GM12878 (cell line): ENCODE measurements at regions not wholly inside any gene's neighbourhood (a gene's known extent, or its start where the extent isn't known, plus 50 kb on each side); places are given as distances from the start of the nearest gene placed in this dataset.
"Not testable (repeated sequence)": the region's sequence is repeated elsewhere in the genome, so short reads cannot be mapped to it uniquely, and the experiment has no call there.

ENCODE experiments used
- ATAC-seq: fragments of 200-7000 bp; cut with Tn5 transposase; 3 replicates; pipeline ENCODE4 v1.9.1; 2020; ENCODE audit warnings: mild to moderate bottlenecking, moderate library complexity
- BruUV-seq: library from RNA; stranded (reverse); fragments of 400-500 nt; replicated peaks from 2 replicates; lab custom pipeline; 2021; lab: Mats Ljungman, UMichigan
- CTCF ChIA-PET: fragments of 300-600 bp; sonication (Branson Sonifier 250); formaldehyde crosslinking; extraction: SDS; loops from one replicate; lab custom pipeline; 2021; ENCODE audit warnings: inconsistent platforms; lab: Yijun Ruan, JAX
- POLR2A ChIA-PET: fragments of 350-600 bp; formaldehyde crosslinking; extraction: SDS; loops from one replicate; lab custom pipeline; 2021; ENCODE audit warnings: inconsistent platforms; lab: Charles Lee
- RAD21 ChIA-PET: fragments of 300-600 bp; sonication (Branson Sonifier 250); formaldehyde crosslinking; loops from one replicate; lab custom pipeline; 2023; ENCODE audit warnings: antibody characterized with exemption; ENCODE audit not compliant: unreplicated experiment; lab: Charles Lee
- SMC1A ChIA-PET: fragments of 300-600 bp; sonication (Branson Sonifier 250); formaldehyde crosslinking; loops from one replicate; lab custom pipeline; 2023; ENCODE audit not compliant: unreplicated experiment, uncharacterized antibody; lab: Charles Lee
- DNase-seq: peaks from one replicate; pipeline ENCODE4 v3.0.0-alpha.2; 2011; ENCODE audit warnings: low read depth, low spot score
- FAIRE-seq: peaks from 3 replicates; lab custom pipeline; 2011; peaks lifted over from hg19 to GRCh38; lab: Jason Lieb, UNC
- H2AFZ ChIP-seq: 2 replicates; pipeline ENCODE4 v1.6.0; 2011; ENCODE audit warnings: low read depth, low read length, control low read depth; ENCODE audit not compliant: control insufficient read depth
- H3K27ac ChIP-seq: 2 replicates; pipeline ENCODE4 v1.5.1; 2011; ENCODE audit warnings: control low read depth; ENCODE audit not compliant: control insufficient read depth, insufficient read depth
- H3K27me3 ChIP-seq, 2 experiments: replicated peaks in 1 of 2; 2 replicates each; pipeline versions ENCODE4 v1.6.0 to v1.6.1; 2011; ENCODE audit warnings: low read length in 1 of 2; ENCODE audit not compliant: control insufficient read depth in 2 of 2, insufficient read depth in 2 of 2
- H3K36me3 ChIP-seq, 2 experiments: 2 replicates each; pipeline ENCODE4 v1.5.1; 2011; ENCODE audit warnings: low read length in 1 of 2; ENCODE audit not compliant: control insufficient read depth in 2 of 2, insufficient read depth in 2 of 2
- H3K4me1 ChIP-seq: 2 replicates; pipeline ENCODE4 v1.6.1; 2011; ENCODE audit warnings: mild to moderate bottlenecking, low read length, moderate library complexity, mixed read lengths; ENCODE audit not compliant: control insufficient read depth, insufficient read depth
- H3K4me2 ChIP-seq: 2 replicates; pipeline ENCODE4 v1.6.0; 2011; ENCODE audit warnings: control low read depth; ENCODE audit not compliant: control insufficient read depth, insufficient read depth
- H3K4me3 ChIP-seq: fragments of 200-600 bp; sonication (generic); 2 replicates; pipeline ENCODE4 v1.5.1; 2016
- H3K79me2 ChIP-seq: 2 replicates; pipeline ENCODE4 v1.6.0; 2011; ENCODE audit warnings: low read length; ENCODE audit not compliant: control insufficient read depth, insufficient read depth
- H3K9ac ChIP-seq: 2 replicates; pipeline ENCODE4 v1.8.0; 2011; ENCODE audit warnings: low read length, control low read depth, mixed read lengths; ENCODE audit not compliant: control insufficient read depth, insufficient read depth
- H3K9me3 ChIP-seq: replicated peaks from 3 replicates; pipeline ENCODE4 v1.5.1; 2011; ENCODE audit warnings: mild to moderate bottlenecking, low read length; ENCODE audit not compliant: control insufficient read depth, insufficient read depth
- H4K20me1 ChIP-seq: 2 replicates; pipeline ENCODE4 v1.6.0; 2011; ENCODE audit not compliant: control insufficient read depth, insufficient read depth
- ETV6 ChIP-seq, 2 experiments: fragments of 450-650 bp in 1 of 2; IDR thresholded peaks in 1 of 2; conservative IDR thresholded peaks in 1 of 2; 2 replicates each; pipeline ENCODE4 v1.6.1; 2014; ENCODE audit warnings: antibody characterized with exemption in 1 of 2, borderline replicate concordance in 1 of 2, low read depth in 1 of 2, mild to moderate bottlenecking in 1 of 2, moderate library complexity in 1 of 2
- WGBS: methylation state at CpG from one replicate; pipeline ENCODE4 v1.1.6; 2016; ENCODE audit warnings: low lambda C conversion rate; ENCODE audit not compliant: insufficient replicate concordance, insufficient coverage; ENCODE audit errors: missing lambda C conversion rate; 5-methylcytosine and 5-hydroxymethylcytosine counted together
- in situ Hi-C: fragments of 300-500 bp; cut with MboI; formaldehyde crosslinking; loops from 9 replicates; pipeline ENCODE4 v1.14.3; 2018; ENCODE audit warnings: mixed read lengths
- intact Hi-C: fragments of 100-400 bp; cut with micrococcal nuclease; formaldehyde crosslinking; loops from one replicate; pipeline ENCODE4 v1.14.2; 2022; ENCODE audit not compliant: unreplicated experiment

- POLR2A ChIA-PET, H3K9ac ChIP-seq, RAD21 ChIA-PET, FAIRE-seq, DNase-seq, CTCF ChIA-PET, H2AFZ ChIP-seq, H3K4me3 ChIP-seq, H3K4me2 ChIP-seq, ATAC-seq, intact Hi-C loops, H3K27ac ChIP-seq, H3K36me3 ChIP-seq, H4K20me1 ChIP-seq, H3K79me2 ChIP-seq, H3K9me3 ChIP-seq, H3K4me1 ChIP-seq, BruUV-seq, H3K27me3 ChIP-seq, in situ Hi-C loops: not testable (repeated sequence)
- SMC1A ChIA-PET, result interaction anchor here (2.3 kb wide), 1 partner anchor 11 kb away, joined by 9 read pairs; no protein-coding TSS in a partner anchor
- WGBS, result 29% methylated on average over 3 of the region's 3 CpGs
Measured at GRCh38 chr12:75748990-75749389, 237.6 kb upstream of the KRR1 start.

GRCh38 chr12:75748136-75748535, 236.7 kb upstream of the KRR1 start:
- in situ Hi-C loops, result no loop called here
- ChIA-PET POLR2A (no interaction called here), SMC1A (no interaction called here), RAD21 (interaction anchor here (0.6 kb wide), 1 partner anchor 123 kb away, joined by 3 read pairs; no protein-coding TSS in a partner anchor), CTCF (no interaction called here)
- Histone ChIP-seq H3K27me3 (no peaks in the 10 kb centered on the region), H2AFZ (no peak overlapping the region), H4K20me1 (no peaks in the 10 kb centered on the region), H3K4me3 (no peak overlapping the region), H3K4me1 (no peaks in the 10 kb centered on the region), H3K27ac (no peak overlapping the region), H3K79me2 (no peaks in the 10 kb centered on the region), H3K9me3 (no peaks in the 10 kb centered on the region), H3K4me2 (no peak overlapping the region), H3K9ac (no peak overlapping the region), H3K36me3 (no peaks in the 10 kb centered on the region)
- BruUV-seq, result no TSS peak
- ATAC-seq (no peak), DNase-seq (no peak), FAIRE-seq (no peak)
- 46% methylated on average over 6 of the region's 6 CpGs for WGBS
- intact Hi-C loops, result no loop called here
- TF ChIP-seq ETV6 (conservative IDR thresholded peaks at IDR 0.05 in 1 of 2, IDR thresholded peaks at IDR 0.05 in 1 of 2; ENCODE audit: borderline replicate concordance in 1 of 2, low read depth in 1 of 2), result no peak
